ENCODE measurements at regions not wholly inside any gene's neighbourhood (a gene's known extent, or its start where the extent isn't known, plus 50 kb on each side); places are given as distances from the start of the nearest gene placed in this dataset.

DNA sequence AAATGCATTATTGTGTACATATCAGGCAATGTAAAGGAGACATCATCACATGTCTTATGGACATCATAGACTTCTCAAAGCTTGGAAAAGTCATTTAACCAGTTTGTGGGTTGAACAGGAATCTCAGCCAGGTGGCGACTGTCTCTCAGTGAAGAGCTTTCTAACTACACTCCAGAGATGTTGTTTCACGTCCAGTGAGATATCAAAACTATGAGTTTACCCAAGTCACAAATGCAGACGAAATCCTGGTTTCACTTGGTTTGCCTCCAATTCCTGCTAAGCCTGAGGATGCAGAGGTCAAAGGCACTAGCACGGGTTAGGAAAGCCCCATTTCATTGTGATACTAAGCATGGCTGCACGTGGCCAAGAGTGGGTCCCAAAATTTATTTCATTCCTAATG lies 384.5 kb upstream of the MEIS1 start:
- BruUV-seq (replicated peaks) = no TSS peak
- in situ Hi-C loops (cut with HindIII; ENCODE audit: low pct_unique_long_range_greater_than_20kb, low sequenced_read_pairs) (no loop called here), intact Hi-C loops (cut with micrococcal nuclease; ENCODE audit: unreplicated experiment) (no loop called here)
- H3K27me3 ChIP-seq (ENCODE audit: control insufficient read depth, insufficient read depth, low read length) = no peaks in the 10 kb centered on the region
- DNase-seq (ENCODE audit: low read depth, low spot score) = no peak
- no peak for ATAC-seq
- no peaks in the 10 kb centered on the region for H3K4me1 ChIP-seq (ENCODE audit: control insufficient read depth, insufficient read depth, low read length)
- POLR2A ChIA-PET = no interaction called here
- TF ChIP-seq POLR2AphosphoS5 (IDR thresholded peaks at IDR 0.05; ENCODE audit: low read depth, low read length) (no peak), CTCF (IDR thresholded peaks at IDR 0.05) (no peak), SIN3A (IDR thresholded peaks at IDR 0.05; ENCODE audit: borderline replicate concordance, insufficient read depth, low read depth, low read length) (no peak), TCF7L2 (IDR thresholded peaks at IDR 0.05; ENCODE audit: low read depth, low read length) (no peak)
- TF ChIP-seq, protein P1, sequence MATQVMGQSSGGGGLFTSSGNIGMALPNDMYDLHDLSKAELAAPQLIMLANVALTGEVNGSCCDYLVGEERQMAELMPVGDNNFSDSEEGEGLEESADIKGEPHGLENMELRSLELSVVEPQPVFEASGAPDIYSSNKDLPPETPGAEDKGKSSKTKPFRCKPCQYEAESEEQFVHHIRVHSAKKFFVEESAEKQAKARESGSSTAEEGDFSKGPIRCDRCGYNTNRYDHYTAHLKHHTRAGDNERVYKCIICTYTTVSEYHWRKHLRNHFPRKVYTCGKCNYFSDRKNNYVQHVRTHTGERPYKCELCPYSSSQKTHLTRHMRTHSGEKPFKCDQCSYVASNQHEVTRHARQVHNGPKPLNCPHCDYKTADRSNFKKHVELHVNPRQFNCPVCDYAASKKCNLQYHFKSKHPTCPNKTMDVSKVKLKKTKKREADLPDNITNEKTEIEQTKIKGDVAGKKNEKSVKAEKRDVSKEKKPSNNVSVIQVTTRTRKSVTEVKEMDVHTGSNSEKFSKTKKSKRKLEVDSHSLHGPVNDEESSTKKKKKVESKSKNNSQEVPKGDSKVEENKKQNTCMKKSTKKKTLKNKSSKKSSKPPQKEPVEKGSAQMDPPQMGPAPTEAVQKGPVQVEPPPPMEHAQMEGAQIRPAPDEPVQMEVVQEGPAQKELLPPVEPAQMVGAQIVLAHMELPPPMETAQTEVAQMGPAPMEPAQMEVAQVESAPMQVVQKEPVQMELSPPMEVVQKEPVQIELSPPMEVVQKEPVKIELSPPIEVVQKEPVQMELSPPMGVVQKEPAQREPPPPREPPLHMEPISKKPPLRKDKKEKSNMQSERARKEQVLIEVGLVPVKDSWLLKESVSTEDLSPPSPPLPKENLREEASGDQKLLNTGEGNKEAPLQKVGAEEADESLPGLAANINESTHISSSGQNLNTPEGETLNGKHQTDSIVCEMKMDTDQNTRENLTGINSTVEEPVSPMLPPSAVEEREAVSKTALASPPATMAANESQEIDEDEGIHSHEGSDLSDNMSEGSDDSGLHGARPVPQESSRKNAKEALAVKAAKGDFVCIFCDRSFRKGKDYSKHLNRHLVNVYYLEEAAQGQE (IDR thresholded peaks at IDR 0.05; ENCODE audit: insufficient read depth in 1 of 2, low read depth in 2 of 2, low read length in 1 of 2) = no peak
- H3K27ac ChIP-seq (ENCODE audit: low read length) = no peak overlapping the region
- H3K36me3 ChIP-seq (ENCODE audit: control insufficient read depth, insufficient read depth, low read length) = no peaks in the 10 kb centered on the region
- CTCF ChIA-PET = no interaction called here
- H3K9me3 ChIP-seq (ENCODE audit: control insufficient read depth, insufficient read depth, low read depth, low read length) = no peaks in the 10 kb centered on the region
- no peak overlapping the region for H3K4me3 ChIP-seq (ENCODE audit: low read depth in 2 of 2, low read length in 2 of 2)

DNA sequence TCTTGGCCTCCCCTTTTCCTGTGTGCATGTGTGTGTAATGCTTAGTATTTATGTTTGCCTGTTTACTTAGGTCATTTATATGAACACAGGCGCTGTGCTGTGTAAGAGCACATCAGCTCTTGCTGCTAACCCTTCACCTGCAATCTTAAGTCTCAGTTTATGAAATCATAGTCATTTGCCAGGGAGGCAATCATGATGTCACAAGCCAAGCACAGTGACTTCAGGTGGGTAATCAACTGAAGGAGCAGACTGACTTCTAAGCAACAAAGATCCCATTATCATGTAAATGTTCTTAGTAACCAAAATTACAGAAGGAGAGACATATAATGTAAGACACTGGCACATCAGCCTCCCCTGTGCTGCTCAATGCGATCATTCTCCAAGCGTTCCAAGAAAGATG lies 386.3 kb upstream of the MEIS1 start:
- ChIA-PET POLR2A (no interaction called here), CTCF (no interaction called here)
- H3K36me3 ChIP-seq (ENCODE audit: control insufficient read depth, insufficient read depth, low read length) = no peaks in the 10 kb centered on the region
- no peak overlapping the region for H3K4me3 ChIP-seq (ENCODE audit: low read depth in 2 of 2, low read length in 2 of 2)
- ATAC-seq (no peak), DNase-seq (ENCODE audit: low read depth, low spot score) (no peak)
- no peak overlapping the region for H3K27ac ChIP-seq (ENCODE audit: low read length)
- H3K9me3 ChIP-seq (ENCODE audit: control insufficient read depth, insufficient read depth, low read depth, low read length) = no peaks in the 10 kb centered on the region
- no peak for TF ChIP-seq TCF7L2 (IDR thresholded peaks at IDR 0.05; ENCODE audit: low read depth, low read length)
- no peak for TF ChIP-seq POLR2AphosphoS5 (IDR thresholded peaks at IDR 0.05; ENCODE audit: low read depth, low read length)
- no peak for TF ChIP-seq SIN3A (IDR thresholded peaks at IDR 0.05; ENCODE audit: borderline replicate concordance, insufficient read depth, low read depth, low read length)
- TF ChIP-seq, protein P1 (IDR thresholded peaks at IDR 0.05; ENCODE audit: insufficient read depth in 1 of 2, low read depth in 2 of 2, low read length in 1 of 2) = no peak
- TF ChIP-seq CTCF (IDR thresholded peaks at IDR 0.05) = no peak
- in situ Hi-C loops (cut with HindIII; ENCODE audit: low pct_unique_long_range_greater_than_20kb, low sequenced_read_pairs) (no loop called here), intact Hi-C loops (cut with micrococcal nuclease; ENCODE audit: unreplicated experiment) (no loop called here)
- no peaks in the 10 kb centered on the region for H3K4me1 ChIP-seq (ENCODE audit: control insufficient read depth, insufficient read depth, low read length)
- BruUV-seq (replicated peaks) = no TSS peak
- no peaks in the 10 kb centered on the region for H3K27me3 ChIP-seq (ENCODE audit: control insufficient read depth, insufficient read depth, low read length)

All from Panc1 (cell line).